ENCODE measurements at regions not wholly inside any gene's neighbourhood (a gene's known extent, or its start where the extent isn't known, plus 50 kb on each side); places are given as distances from the start of the nearest gene placed in this dataset.

DNA sequence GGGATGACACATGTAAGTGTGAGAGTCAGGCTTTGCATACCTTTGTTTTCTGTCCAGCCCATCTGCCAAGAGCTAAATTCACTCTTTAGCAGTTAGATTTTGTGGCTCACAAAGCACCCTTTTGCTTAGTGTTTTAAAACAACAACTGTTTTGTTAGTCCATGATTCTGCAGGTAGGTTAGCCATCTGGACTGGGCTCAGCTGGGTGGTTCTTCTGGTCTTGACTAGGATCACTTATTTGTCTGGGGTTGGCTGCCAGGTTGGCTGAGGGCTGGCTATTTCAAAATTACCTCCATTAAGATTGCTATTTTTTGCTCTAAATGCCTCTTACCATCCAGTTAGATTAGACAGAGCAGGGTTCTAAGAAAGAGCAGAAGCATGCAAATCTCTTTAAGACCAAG, 489.3 kb downstream of the BTBD3 start:
- ATAC-seq (no peak), DNase-seq (no peak)
- no peaks in the 10 kb centered on the region for H3K36me3 ChIP-seq (replicated peaks in 1 of 2; ENCODE audit: insufficient read depth in 1 of 2, low read depth in 2 of 2)
- H3K9me3 ChIP-seq, result peaks cover 0 to 8% (median 0%) of the 10 kb centered on the region in 3 donors
- H3K27me3 ChIP-seq, result no peaks in the 10 kb centered on the region
- no peak for TF ChIP-seq POLR2A (IDR thresholded peaks at IDR 0.05)
- TF ChIP-seq, protein P1, sequence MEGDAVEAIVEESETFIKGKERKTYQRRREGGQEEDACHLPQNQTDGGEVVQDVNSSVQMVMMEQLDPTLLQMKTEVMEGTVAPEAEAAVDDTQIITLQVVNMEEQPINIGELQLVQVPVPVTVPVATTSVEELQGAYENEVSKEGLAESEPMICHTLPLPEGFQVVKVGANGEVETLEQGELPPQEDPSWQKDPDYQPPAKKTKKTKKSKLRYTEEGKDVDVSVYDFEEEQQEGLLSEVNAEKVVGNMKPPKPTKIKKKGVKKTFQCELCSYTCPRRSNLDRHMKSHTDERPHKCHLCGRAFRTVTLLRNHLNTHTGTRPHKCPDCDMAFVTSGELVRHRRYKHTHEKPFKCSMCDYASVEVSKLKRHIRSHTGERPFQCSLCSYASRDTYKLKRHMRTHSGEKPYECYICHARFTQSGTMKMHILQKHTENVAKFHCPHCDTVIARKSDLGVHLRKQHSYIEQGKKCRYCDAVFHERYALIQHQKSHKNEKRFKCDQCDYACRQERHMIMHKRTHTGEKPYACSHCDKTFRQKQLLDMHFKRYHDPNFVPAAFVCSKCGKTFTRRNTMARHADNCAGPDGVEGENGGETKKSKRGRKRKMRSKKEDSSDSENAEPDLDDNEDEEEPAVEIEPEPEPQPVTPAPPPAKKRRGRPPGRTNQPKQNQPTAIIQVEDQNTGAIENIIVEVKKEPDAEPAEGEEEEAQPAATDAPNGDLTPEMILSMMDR (IDR thresholded peaks at IDR 0.05), result no peak
- no peak overlapping the region for H3K27ac ChIP-seq
- H3K4me3 ChIP-seq, result no peak overlapping the region
- no peaks in the 10 kb centered on the region for H3K4me1 ChIP-seq
- intact Hi-C loops (cut with DNase I), result no loop called here

DNA sequence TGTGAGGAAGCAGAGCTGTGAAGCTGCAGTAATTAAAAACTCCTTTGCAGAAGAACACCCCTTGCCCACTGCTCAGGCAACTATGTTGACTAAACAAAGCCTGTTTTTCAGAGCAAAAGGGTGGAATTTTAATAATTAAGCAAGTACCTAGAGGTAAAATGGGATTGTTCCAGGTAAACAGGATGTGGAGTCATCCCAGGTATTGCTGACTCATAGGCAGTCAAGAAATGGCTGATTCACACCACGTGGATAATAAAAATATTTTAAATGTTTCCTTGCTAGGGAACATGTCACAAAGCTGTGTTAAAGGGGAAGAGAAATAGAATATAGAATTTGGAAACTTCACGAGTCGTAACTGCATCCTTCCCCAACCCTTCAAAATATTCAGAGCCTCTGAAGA, 491.8 kb downstream of the BTBD3 start:
- Histone ChIP-seq H3K27me3 (no peaks in the 10 kb centered on the region), H3K27ac (no peak overlapping the region), H3K4me1 (no peaks in the 10 kb centered on the region), H3K36me3 (replicated peaks in 1 of 2; ENCODE audit: insufficient read depth in 1 of 2, low read depth in 2 of 2) (no peaks in the 10 kb centered on the region), H3K9me3 (peaks cover 0 to 8% (median 0%) of the 10 kb centered on the region in 3 donors), H3K4me3 (no peak overlapping the region)
- intact Hi-C loops (cut with DNase I), result no loop called here
- WGBS, 2 donors, result 31 to 37% methylated on average over 3 of the region's 3 CpGs
- no peak for DNase-seq
- no peak for ATAC-seq
- TF ChIP-seq, protein P1 (IDR thresholded peaks at IDR 0.05), result no peak
- no peak for TF ChIP-seq POLR2A (IDR thresholded peaks at IDR 0.05)

DNA sequence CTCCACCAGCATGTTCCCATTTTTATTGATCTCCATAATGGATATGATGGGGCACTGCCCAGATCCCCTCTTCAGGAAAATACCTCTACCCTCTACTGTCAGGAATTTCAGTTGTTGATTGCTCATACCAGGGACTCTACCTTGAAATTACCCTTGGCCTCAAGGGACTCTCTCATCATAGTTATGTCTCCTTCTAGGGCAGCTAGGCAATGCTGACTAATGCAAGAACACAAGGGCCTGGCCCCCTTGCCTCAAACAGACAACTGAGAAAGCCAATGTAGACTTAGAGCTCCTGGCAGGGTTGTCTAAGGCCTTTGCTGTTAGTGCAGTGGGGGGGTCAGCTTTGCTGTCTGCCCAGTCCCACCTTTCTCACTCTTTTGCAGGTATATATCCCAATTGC, 493.1 kb downstream of the BTBD3 start:
- H3K4me1 ChIP-seq, result no peaks in the 10 kb centered on the region
- no peaks in the 10 kb centered on the region for H3K36me3 ChIP-seq (replicated peaks in 1 of 2; ENCODE audit: insufficient read depth in 1 of 2, low read depth in 2 of 2)
- ATAC-seq (no peak), DNase-seq (no peak)
- peaks cover 0 to 8% (median 0%) of the 10 kb centered on the region in 3 donors for H3K9me3 ChIP-seq
- H3K4me3 ChIP-seq, result no peak overlapping the region
- H3K27ac ChIP-seq, result no peak overlapping the region
- intact Hi-C loops (cut with DNase I), result no loop called here
- TF ChIP-seq, protein P1 (IDR thresholded peaks at IDR 0.05), result no peak
- TF ChIP-seq POLR2A (IDR thresholded peaks at IDR 0.05), result no peak
- no peaks in the 10 kb centered on the region for H3K27me3 ChIP-seq

DNA sequence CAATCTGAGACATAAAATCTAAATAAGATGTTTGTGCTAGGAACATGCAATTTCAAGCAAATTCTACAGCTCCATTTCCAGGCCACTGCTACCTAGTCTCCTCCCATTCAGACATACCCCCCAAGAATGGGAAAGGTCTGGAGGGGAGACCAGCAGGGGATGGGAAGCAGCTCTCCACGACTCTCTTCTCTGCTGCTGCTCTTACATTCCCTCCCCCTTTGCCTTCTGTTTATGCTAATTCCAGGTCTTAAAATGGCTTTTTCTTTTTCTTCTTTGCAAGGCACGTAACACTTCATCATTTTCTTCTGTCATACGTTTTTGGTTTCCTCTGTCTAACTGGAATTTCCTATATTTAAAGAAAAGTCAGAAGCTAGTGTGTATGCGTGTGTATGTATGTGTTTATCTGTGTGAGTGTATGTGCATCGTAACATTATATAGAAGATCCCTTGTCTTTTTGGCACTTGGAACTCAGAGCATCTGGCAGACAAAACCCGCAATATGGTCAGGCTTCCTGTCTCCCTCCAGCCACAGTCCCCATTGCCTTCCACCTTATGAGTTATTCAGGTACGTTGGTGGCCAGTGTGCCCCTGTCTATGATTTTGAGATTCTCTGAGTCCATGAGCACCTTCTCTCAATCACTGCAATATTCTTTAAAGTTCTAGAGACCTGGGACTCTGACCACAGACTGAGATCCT, 493.7 kb downstream of the BTBD3 start:
- no peak for DNase-seq
- no peaks in the 10 kb centered on the region for H3K4me1 ChIP-seq
- H3K9me3 ChIP-seq, result peaks cover 0 to 8% (median 0%) of the 10 kb centered on the region in 3 donors
- no peaks in the 10 kb centered on the region for H3K27me3 ChIP-seq
- intact Hi-C loops (cut with DNase I), result no loop called here
- no peak overlapping the region for H3K4me3 ChIP-seq
- no peak for TF ChIP-seq POLR2A (IDR thresholded peaks at IDR 0.05)
- TF ChIP-seq, protein P1 (IDR thresholded peaks at IDR 0.05), result no peak
- H3K36me3 ChIP-seq (replicated peaks in 1 of 2; ENCODE audit: insufficient read depth in 1 of 2, low read depth in 2 of 2), result no peaks in the 10 kb centered on the region
- WGBS, 2 donors, result 67 to 69% methylated on average over 7 of the region's 7 CpGs
- no peak for ATAC-seq
- no peak overlapping the region for H3K27ac ChIP-seq

DNA sequence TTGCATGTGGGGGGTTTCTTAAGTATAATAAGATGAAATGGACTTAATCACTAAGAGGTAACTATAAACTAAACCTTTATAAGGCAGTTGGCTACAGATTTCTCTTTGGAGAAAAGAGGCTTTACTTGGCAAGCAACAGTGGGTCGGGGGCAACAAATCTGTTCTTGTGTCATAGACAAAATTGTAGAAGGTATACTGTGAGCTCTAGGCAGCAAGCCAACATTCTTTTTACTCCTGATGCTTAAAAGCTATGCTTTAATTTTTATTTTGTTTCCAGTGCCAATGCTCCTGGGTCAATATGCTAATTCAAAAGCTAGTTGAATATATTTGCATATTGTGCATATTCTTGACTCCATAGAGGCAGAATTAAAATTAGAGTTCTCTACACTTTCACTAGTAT, 495.4 kb downstream of the BTBD3 start:
- WGBS, 2 donors, result 42 to 50% methylated on average over 1 of the region's 1 CpG
- ATAC-seq (no peak), DNase-seq (no peak)
- Histone ChIP-seq H3K27me3 (no peaks in the 10 kb centered on the region), H3K9me3 (no peaks in the 10 kb centered on the region), H3K4me3 (no peak overlapping the region), H3K4me1 (no peaks in the 10 kb centered on the region), H3K36me3 (replicated peaks in 1 of 2; ENCODE audit: insufficient read depth in 1 of 2, low read depth in 2 of 2) (no peaks in the 10 kb centered on the region), H3K27ac (no peak overlapping the region)
- TF ChIP-seq, protein P1 (IDR thresholded peaks at IDR 0.05), result no peak
- no peak for TF ChIP-seq POLR2A (IDR thresholded peaks at IDR 0.05)
- intact Hi-C loops (cut with DNase I), result no loop called here

Measured in body of pancreas (tissue), 4 donors.